NT2/D1 (cell line): ENCODE measurements at regions not wholly inside any gene's neighbourhood (a gene's known extent, or its start where the extent isn't known, plus 50 kb on each side); places are given as distances from the start of the nearest gene placed in this dataset.

Experiments
- DNase-seq: peaks from one replicate; pipeline ENCODE4 v3.0.0-alpha.2; 2011; ENCODE audit warnings: low read depth, low spot score
- H3K27me3 ChIP-seq: 2 replicates; pipeline ENCODE4 v1.6.0; 2011; ENCODE audit warnings: mild to moderate bottlenecking; ENCODE audit not compliant: insufficient read length, insufficient read depth
- H3K36me3 ChIP-seq: 2 replicates; pipeline ENCODE4 v1.6.1; 2011; ENCODE audit warnings: mild to moderate bottlenecking, low read length, mixed read lengths; ENCODE audit not compliant: insufficient read depth, insufficient read length
- H3K4me1 ChIP-seq: 2 replicates; pipeline ENCODE4 v1.5.1; 2011; ENCODE audit not compliant: insufficient read depth, insufficient read length
- H3K4me3 ChIP-seq: 2 replicates; pipeline ENCODE4 v1.5.1; 2011; ENCODE audit warnings: low read depth; ENCODE audit not compliant: insufficient read length
- H3K9ac ChIP-seq: 2 replicates; pipeline ENCODE4 v1.6.0; 2011; ENCODE audit warnings: low read depth; ENCODE audit not compliant: insufficient read length
- H3K9me3 ChIP-seq: 2 replicates; pipeline ENCODE4 v1.5.1; 2011; ENCODE audit warnings: mild to moderate bottlenecking, low read length; ENCODE audit not compliant: insufficient read depth
- SUZ12 ChIP-seq: IDR thresholded peaks from 2 replicates; pipeline ENCODE4 v1.6.1; 2011; ENCODE audit not compliant: insufficient read length, insufficient read depth; ENCODE audit errors: extremely low read depth
- YY1 ChIP-seq: IDR thresholded peaks from 2 replicates; pipeline ENCODE4 v1.6.1; 2011; ENCODE audit not compliant: insufficient read length, insufficient read depth
- ZNF274 ChIP-seq: IDR thresholded peaks from 2 replicates; pipeline ENCODE4 v1.6.1; 2011; ENCODE audit warnings: mild to moderate bottlenecking, low read depth, low read length

DNA sequence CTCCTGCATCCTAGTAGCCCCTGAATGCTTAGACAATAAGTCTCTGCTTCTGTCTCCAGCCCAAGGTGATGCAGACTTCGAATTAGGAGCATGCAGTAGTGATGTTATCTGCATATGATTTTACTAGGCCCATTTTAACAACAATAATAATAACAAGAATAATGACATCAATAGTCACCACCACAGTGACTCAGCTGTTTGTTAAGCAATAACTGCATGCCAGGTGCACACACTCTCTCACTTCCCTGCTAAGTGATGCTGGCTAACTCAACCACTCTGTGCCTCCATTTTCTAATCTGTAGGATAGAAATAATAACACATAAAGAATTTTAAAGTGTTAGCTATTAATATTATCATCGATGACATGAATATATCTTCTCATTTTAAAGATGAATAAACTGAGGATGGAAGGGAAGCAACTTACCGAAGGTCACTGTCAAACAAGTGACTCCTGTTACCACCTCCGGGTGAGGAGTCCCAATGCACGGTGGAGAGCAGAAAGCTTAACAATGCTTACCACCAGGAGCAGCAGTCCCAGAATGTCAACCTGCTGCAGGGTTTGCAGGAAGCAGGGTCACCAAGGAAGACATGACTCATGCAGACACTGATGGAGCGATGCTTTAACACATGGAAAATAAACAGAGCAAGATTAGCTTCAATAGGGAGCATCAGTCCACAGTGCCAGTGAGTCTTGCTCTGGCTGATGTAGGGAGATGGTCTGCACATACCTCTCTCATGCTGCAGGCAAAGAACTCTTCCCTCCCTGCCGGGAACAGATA lies 290.2 kb downstream of the SPATA17 start:
- Histone ChIP-seq H3K27me3 (no peaks in the 10 kb centered on the region), H3K36me3 (no peaks in the 10 kb centered on the region), H3K4me3 (no peak overlapping the region), H3K9ac (no peak overlapping the region), H3K9me3 (no peaks in the 10 kb centered on the region), H3K4me1 (no peaks in the 10 kb centered on the region)
- TF ChIP-seq YY1 (no peak), ZNF274 (no peak), SUZ12 (no peak)
- no peak for DNase-seq

DNA sequence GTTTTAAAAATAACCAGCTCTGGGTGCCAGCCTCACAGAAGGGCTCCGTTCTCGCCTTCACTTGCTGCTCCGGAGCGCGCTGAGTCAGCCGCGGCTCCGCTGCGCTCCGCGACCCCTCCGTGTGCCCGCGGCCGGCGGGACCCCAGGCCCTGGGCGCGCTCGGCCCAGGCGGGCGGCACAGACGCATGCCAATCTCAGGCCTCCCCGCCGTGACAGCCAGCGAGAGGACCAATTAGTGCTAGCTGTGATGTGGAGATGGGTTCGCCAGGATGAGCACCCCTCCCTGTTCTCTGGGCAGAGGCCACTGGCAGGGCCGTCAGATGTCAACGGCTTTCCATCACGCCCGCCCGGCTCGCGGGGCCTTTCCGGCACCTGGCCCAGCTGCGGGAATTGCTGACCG lies 293.8 kb downstream of the SPATA17 start:
- TF ChIP-seq SUZ12: no peak
- TF ChIP-seq ZNF274: no peak
- no peak for TF ChIP-seq YY1
- no peaks in the 10 kb centered on the region for H3K36me3 ChIP-seq
- H3K9me3 ChIP-seq: no peaks in the 10 kb centered on the region
- H3K4me3 ChIP-seq: no peak overlapping the region
- no peak for DNase-seq
- H3K27me3 ChIP-seq: no peaks in the 10 kb centered on the region
- no peaks in the 10 kb centered on the region for H3K4me1 ChIP-seq
- no peak overlapping the region for H3K9ac ChIP-seq

DNA sequence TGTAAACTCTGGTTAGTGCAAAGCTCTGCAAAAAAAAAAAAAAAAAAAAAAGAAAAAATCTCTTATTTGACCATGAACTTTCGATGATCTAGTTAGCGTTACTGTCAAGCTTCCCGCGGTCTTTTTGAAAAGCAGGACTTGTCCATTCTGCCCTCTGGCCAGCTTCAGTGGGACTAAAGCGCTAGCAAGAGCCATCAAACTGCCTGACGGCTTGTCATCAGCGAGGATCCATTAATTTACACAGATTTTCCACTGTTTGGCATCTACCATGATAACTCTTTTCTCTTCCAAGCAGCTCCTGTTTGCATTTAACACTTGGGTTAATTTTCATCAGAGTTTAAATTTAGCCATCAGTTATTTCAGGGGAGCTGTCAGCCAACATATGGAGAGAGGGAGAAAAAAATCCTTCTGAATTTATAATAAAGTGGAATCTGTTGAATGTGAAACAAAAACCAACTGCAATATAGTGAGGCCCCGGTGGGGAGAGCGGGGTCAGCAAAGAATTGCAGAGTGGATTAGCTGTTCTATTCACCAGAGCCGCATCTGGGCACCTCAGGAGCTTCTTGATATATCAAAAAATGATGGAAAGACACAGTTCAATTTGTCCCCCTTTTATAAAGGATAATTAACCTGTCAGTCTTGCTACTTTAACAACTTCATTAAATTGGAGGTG lies 298.2 kb downstream of the SPATA17 start:
- no peaks in the 10 kb centered on the region for H3K36me3 ChIP-seq
- H3K4me3 ChIP-seq: no peak overlapping the region
- no peaks in the 10 kb centered on the region for H3K9me3 ChIP-seq
- no peak for DNase-seq
- no peaks in the 10 kb centered on the region for H3K27me3 ChIP-seq
- TF ChIP-seq ZNF274 (no peak), YY1 (no peak), SUZ12 (no peak)
- H3K4me1 ChIP-seq: no peaks in the 10 kb centered on the region
- H3K9ac ChIP-seq: no peak overlapping the region

DNA sequence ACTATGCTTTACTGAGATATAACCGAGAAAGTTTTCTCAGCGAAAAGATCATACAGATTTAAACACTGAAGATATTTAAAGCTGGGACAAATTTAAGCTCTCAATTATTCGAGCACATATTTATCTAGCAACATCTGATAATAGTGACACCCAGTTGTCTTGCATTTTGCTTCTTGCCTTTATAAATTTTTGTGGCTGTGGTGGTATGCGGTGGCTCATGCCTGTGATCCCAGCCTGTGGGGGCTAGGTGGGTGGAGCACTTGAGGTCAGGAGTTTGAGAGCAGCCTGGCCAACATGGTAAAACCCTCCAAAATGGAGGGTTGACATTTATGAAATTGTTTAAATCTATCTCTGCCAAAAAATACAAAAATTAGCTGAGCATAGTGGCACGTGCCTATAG lies 312.2 kb downstream of the SPATA17 start:
- DNase-seq: no peak
- no peak overlapping the region for H3K9ac ChIP-seq
- no peaks in the 10 kb centered on the region for H3K36me3 ChIP-seq
- no peak for TF ChIP-seq ZNF274
- no peak for TF ChIP-seq SUZ12
- no peak for TF ChIP-seq YY1
- no peak overlapping the region for H3K4me3 ChIP-seq
- H3K4me1 ChIP-seq: no peaks in the 10 kb centered on the region
- no peaks in the 10 kb centered on the region for H3K9me3 ChIP-seq
- H3K27me3 ChIP-seq: no peaks in the 10 kb centered on the region

DNA sequence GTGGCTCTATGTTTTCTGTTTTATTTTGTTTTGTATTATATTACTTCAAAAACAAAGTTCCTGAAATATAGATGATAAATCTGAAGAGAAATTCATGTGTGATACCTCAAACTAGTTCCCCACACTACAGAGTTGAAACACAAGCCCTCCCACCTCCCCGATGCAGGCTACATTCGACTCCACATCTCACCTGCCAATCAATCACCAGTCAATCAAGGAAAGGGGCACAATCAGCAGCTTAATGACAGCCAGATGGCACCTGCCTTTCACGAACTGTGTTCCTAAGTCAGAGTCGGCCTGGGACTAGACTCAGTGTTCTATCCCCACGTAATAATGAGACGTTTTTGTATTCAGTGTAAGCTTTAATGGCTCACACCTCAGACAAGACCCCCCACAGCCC lies 313.4 kb downstream of the SPATA17 start:
- no peak for TF ChIP-seq YY1
- TF ChIP-seq ZNF274: no peak
- no peak for TF ChIP-seq SUZ12
- no peak for DNase-seq
- Histone ChIP-seq H3K9me3 (no peaks in the 10 kb centered on the region), H3K4me3 (no peak overlapping the region), H3K9ac (no peak overlapping the region), H3K27me3 (no peaks in the 10 kb centered on the region), H3K36me3 (no peaks in the 10 kb centered on the region), H3K4me1 (no peaks in the 10 kb centered on the region)

DNA sequence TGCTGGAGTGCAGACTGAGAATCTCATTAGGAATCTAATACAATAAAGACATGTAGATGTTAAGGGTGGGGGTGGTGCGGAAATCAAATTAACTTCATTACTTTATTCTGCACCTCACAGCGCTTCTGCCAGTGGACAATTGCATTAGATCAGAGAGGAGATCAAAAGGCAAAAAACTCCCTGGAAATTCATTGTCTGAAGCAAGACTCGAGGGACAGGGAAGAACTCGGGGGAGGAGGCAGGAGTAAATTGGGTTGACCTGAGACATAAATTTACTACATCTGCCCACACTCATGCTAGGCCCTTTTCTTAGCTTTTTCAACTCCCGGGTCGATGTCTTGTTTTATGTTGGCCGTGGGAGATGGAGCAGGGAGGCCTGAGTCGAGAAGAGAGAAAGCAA lies 315.4 kb downstream of the SPATA17 start:
- Histone ChIP-seq H3K4me3 (no peak overlapping the region), H3K4me1 (no peaks in the 10 kb centered on the region), H3K9me3 (no peaks in the 10 kb centered on the region), H3K36me3 (no peaks in the 10 kb centered on the region), H3K27me3 (no peaks in the 10 kb centered on the region), H3K9ac (no peak overlapping the region)
- TF ChIP-seq SUZ12 (no peak), ZNF274 (no peak), YY1 (no peak)
- DNase-seq: no peak

DNA sequence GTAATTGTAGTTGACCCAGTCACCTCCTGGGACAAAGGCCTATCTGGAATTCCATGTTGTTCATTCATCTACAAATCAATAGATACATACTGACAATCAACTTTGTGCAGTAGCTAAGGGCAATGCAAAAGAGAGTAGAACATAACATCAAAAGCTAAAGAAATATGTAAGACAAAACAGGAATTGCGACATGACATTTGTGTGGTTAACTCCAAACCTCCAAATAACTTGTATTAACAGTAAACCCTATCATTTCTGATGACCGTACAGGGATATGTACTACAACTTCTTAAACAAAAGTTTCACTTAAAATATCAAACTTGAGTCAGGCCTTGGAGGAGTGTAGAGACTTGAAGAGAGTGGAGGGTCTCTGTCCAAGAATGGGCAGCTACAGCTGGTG lies 317.6 kb downstream of the SPATA17 start:
- Histone ChIP-seq H3K9me3 (peaks cover 7% of the 10 kb centered on the region; the same call in 1 of the 2 replicates), H3K4me1 (no peaks in the 10 kb centered on the region), H3K9ac (no peak overlapping the region), H3K27me3 (no peaks in the 10 kb centered on the region), H3K36me3 (no peaks in the 10 kb centered on the region), H3K4me3 (no peak overlapping the region)
- TF ChIP-seq SUZ12 (no peak), YY1 (no peak), ZNF274 (no peak)
- DNase-seq: no peak
